ENCODE measurements at regions not wholly inside any gene's neighbourhood (a gene's known extent, or its start where the extent isn't known, plus 50 kb on each side); places are given as distances from the start of the nearest gene placed in this dataset.

- no peak for DNase-seq
These were observed 133.0 kb downstream of the ZDHHC21 start for GRCh38 chr9:14560194-14560593.

DNA sequence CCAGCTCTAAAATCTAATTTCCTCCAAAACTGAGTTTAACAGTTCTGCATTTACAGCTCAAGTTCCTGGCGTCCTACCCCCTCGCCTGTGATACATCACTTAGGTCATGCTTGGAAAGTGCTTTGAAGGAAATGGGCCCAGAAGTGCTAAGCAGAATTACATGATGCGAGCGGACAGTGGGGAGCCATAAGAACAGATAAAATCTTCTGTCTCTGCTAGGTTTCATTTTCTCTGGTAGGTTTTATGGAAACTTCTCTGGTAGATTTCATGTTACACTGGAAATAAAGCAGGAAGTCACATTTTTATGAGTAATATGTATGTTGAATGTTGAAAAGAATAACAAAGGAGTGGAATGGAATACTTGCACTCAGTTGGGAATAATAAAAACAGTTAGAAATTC lies 138.3 kb downstream of the ZDHHC21 start:
- no peak for DNase-seq

DNA sequence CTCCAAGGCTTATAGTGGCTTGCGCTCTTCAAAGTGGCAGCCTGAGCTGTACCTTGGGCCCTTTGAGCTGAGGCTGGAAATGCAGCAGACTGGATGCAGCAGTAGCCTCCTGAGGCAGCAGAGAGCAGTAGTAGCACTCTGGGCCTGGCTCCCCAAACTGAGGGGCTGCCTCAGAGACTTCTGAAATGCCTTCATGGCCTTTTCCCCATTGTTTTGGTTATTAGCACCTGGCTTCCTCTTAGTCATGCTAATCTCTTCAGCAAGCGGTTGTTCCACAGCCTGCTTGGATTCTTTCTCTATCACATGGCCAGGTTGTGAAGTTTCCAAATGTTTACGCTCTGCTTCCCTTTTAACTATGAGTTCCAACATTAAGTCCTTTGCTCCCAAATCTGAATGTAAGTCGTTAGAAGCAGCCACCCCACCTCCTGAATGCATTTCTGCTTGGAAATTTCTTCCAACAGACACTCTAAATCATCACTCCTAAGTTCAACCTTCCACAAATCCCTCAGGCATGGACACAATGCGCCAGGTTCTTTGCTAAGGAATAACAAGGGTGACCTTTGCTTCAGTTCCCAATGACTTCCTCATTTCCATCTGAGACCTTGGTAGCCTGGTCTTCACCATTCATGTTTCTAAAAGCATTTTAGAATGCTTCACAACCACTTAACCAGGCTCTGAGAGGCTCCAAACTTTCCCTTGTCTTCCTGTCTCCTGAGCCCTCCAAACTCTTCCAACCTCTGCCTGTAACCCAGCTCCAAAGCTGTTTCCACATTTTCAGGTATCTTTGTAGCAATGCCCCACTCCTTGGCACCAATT lies 145.8 kb downstream of the ZDHHC21 start:
- no peak for DNase-seq

- no peak for DNase-seq
These were observed 146.5 kb downstream of the ZDHHC21 start for GRCh38 chr9:14546693-14547092.

GRCh38 chr9:14542071-14542470 lies 151.2 kb downstream of the ZDHHC21 start:
- DNase-seq = no peak

DNA sequence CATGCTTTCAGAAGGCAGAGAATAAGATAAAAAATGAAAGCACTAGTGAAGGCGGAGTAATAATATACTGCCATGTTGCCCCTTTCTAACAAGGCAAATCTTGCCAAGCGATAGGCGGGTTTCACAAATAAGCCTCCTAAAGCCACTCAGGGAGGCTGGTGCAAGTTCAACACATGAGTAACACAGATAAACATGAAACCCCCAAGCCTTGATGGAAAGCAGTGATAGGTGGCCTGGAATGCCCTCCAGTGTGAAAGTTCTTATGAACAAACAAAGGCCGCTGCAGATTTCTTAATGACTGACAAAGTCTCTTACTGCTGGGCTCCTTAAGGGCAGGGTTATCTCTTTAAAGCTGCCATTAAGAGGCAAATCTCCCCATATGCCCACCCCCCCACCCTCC lies 154.7 kb downstream of the ZDHHC21 start:
- no peak for DNase-seq

GRCh38 chr9:14535161-14535955 lies 157.9 kb downstream of the ZDHHC21 start:
- no peak for DNase-seq

DNA sequence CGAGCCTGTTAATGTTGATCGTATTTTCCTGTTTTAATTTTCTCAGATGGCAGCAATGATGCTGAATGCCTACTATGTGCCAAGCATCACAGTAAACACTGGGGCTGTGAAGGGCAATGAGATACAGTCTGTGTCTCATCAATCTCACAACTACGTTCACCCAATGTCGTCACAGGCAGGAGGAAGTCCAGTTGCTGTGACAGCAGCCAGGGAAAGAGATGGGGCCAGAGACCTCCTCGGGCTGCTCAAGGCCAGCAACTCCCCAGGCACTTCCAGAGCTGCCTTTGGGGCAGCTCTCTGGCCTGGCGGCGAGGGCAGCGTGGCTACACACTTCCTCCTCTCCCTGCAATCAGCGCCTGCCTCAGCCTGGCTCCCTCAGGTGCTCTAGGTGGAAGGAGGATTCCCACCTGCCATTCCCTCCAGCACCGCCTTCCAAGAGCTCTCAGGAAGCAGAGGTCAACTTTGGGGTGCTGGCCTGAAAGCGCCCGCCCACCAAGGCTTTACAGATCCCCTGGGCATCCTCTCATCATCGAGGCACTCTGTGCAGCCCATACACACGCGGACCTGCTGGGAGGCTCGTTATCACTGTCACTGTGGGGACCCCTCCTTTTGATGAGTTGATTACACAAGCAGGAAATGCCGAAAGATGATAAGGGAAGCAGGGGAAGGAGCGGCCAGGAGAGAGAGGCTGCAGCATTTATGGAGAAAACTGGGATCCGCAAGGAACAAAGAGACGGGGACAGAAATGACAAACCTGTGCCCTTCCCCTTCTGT lies 159.2 kb downstream of the ZDHHC21 start:
- DNase-seq = no peak

DNA sequence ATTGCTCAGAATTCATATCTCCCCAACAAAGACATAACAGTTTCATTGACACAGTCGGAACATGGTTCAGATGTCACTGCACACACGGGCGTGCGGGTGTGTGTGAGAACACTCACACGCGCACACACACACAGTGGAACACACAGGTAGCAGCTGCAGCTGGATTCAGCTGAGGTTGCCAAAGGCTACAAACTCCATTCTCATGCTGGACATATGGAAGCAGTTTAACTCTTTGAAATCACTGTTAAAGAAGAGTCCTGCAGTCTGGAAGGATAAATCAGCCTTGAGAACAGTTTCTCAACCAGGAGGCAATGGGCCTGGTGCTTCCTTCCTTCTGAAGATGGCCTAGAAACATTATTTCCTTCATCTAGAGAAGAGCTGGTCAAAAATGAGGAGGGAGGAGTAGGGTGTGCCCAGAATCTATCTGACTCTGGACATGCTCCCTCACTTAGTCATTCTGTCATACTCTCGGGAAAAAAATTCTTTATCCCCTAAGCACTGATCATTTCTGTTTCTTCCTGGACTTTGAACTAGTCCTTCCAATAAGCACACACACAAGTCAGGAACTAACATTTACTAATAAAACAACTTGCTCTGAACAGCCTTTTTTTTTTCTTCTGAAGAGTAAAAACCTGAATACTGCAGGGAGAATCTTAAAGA lies 160.6 kb downstream of the ZDHHC21 start:
- DNase-seq = no peak

- DNase-seq = no peak
These were observed 161.6 kb downstream of the ZDHHC21 start for GRCh38 chr9:14531341-14532269.

- DNase-seq = no peak
These were observed 162.4 kb downstream of the ZDHHC21 start for GRCh38 chr9:14530841-14531240.

DNA sequence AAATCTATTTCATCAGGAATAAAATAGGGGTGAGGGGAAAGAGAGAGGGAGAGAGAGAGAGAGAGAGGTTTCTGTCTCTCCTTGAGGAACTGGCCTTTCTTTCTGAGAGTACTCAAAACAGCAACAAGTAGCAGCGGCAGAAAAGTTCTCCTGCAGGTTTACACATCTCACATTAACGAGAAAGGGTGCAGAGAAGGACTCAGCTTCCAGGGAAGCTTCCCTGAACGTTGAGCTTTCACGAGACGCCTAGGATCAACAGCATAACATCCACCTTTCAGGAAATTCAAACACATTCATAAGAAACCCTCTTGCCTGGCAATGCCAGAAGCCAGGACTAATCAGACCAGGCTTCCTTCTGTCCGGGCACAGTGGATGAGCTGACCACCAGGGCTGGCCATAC lies 162.9 kb downstream of the ZDHHC21 start:
- DNase-seq = no peak

DNA sequence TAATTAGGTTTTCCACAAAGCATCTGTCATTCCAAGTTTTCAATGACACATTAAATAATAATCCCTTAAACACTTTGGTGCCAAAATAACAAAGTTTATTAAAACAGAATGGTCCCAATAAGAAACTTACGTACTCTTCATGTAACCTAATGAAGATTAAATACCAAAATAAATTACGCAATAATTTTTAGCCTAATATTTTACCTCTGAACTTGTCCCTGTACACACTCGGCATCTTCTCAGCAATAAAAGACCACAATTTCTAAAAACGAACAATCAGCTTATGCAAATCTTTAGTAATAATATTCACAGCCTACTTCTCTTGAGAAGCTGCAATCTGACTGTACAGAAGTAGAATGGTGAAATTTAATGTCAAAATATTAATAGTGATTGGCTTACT lies 163.6 kb downstream of the ZDHHC21 start:
- DNase-seq = no peak

- DNase-seq = no peak
These were observed 164.2 kb downstream of the ZDHHC21 start for GRCh38 chr9:14529054-14529453.

DNA sequence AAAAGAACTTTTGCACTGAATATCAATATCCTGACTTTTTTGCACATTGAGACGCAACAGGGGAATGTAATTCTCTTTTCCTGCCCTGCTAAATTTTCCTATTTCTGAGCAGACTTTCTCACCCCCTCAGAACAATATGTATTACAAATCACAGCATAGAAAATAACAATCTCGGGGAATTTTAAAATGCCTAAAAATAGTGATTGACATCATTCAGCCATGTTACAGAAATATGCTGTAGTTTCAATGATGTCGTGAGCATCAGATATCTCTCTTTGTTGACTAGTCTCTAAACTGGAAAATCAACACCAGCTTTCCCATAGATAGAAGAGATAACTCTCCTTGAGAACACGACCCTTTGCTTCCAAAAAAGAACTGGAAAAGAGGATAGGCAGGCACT lies 166.7 kb downstream of the ZDHHC21 start:
- DNase-seq = no peak

GRCh38 chr9:14525856-14526255 lies 167.4 kb downstream of the ZDHHC21 start:
- no peak for DNase-seq

- no peak for DNase-seq
These were observed 168.2 kb downstream of the ZDHHC21 start for GRCh38 chr9:14524873-14525515.

GRCh38 chr9:14523545-14523944 lies 169.7 kb downstream of the ZDHHC21 start:
- DNase-seq = no peak

DNA sequence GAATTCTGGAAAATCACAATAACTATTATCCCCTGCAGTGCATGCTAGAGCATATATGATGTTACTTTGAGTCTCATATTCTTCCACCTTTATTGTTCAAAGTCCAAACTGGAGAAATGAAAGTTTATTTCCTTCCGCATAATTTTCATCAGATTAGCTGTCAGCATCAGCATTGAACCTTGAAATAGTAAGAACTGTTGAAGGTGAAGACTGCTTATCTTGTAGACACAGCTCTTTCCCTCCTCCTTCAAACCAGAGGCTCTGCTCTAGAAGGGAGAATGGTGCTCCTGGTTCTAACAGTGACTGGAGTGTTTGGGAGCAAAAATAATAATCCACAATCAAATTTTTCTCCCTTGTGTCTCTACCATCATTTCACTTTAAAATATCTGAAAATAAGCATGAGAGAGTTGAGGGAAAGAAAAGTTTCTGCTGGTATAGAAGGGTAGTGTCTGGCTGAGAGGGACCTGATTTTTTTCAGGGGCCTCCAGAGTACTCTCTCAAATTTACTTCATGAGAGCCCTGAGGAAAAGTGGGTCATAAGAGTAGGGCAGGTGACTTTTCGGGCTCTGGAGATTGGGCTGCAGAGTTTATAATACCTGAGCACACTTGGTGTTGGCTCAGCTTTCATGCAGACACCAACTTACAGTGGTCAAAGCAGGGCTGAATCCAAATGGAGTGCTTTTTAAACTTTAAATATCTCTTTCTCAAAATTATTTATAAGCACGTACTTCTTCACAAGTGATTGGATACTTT lies 170.4 kb downstream of the ZDHHC21 start:
- no peak for DNase-seq

DNA sequence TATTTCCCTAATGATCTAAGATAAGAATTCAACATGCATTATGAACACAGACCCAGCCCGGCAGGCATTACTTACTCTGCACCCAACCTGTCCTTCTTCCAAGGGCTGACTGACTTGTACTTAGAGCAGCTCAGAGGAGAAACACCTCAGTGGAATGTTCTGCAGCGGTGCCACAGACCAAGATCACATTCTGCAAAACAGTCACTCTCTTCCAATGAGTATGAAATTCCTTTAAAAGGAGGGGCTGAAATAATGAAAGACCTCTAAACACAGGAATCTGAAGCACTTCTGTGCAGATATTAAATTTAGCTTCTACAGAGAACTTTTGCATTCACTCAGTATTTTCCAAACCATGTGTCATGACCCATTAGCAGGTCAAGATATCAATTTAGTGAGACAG lies 172.9 kb downstream of the ZDHHC21 start:
- DNase-seq = no peak

Data from CD4-positive, alpha-beta T cell treated with Interleukin-4 for 4 hours (primary cell).